HepG2 (cell line): ENCODE measurements at regions not wholly inside any gene's neighbourhood (a gene's known extent, or its start where the extent isn't known, plus 50 kb on each side); places are given as distances from the start of the nearest gene placed in this dataset.

Source experiments
- JUN ChIP-seq: sonication (generic); formaldehyde crosslinking; IDR thresholded peaks from 2 replicates; pipeline ENCODE4 v1.4.0; 2020; ENCODE audit warnings: mild to moderate bottlenecking, missing genetic modification reagents
- NR2C2 ChIP-seq: sonication (generic); formaldehyde crosslinking; IDR thresholded peaks from 2 replicates; pipeline ENCODE4 v1.4.0; 2020; ENCODE audit warnings: missing genetic modification reagents, mild to moderate bottlenecking, moderate library complexity, borderline replicate concordance
- NRL ChIP-seq: sonication (generic); formaldehyde crosslinking; IDR thresholded peaks from 2 replicates; pipeline ENCODE4 v1.5.0; 2020; ENCODE audit warnings: missing genetic modification reagents, mild to moderate bottlenecking, moderate library complexity, borderline replicate concordance
- SETDB1 ChIP-seq: sonication (generic); formaldehyde crosslinking; IDR thresholded peaks from 2 replicates; pipeline ENCODE4 v1.5.1; 2020; ENCODE audit warnings: missing genetic modification reagents, mild to moderate bottlenecking, borderline replicate concordance
- THYN1 ChIP-seq: sonication (generic); formaldehyde crosslinking; IDR thresholded peaks from 2 replicates; pipeline ENCODE4 v1.8.1; 2023; ENCODE audit warnings: low read depth, mild to moderate bottlenecking, moderate library complexity, missing genetic modification reagents, borderline replicate concordance
- ZNF333 ChIP-seq: sonication (generic); formaldehyde crosslinking; IDR thresholded peaks from 2 replicates; pipeline ENCODE4 v1.4.0; 2020; ENCODE audit warnings: mild to moderate bottlenecking, missing genetic modification reagents, borderline replicate concordance
- ZNF484 ChIP-seq: sonication (generic); formaldehyde crosslinking; IDR thresholded peaks from 2 replicates; pipeline ENCODE4 v1.5.1; 2020; ENCODE audit warnings: mild to moderate bottlenecking, low read depth, missing genetic modification reagents, borderline replicate concordance
- TF ChIP-seq, protein P1 (sequence below): IDR thresholded peaks from 2 replicates; pipeline ENCODE4 v1.4.0; 2020; ENCODE audit warnings: mild to moderate bottlenecking, missing genetic modification reagents
- TF ChIP-seq, protein P2 (sequence below): sonication (generic); formaldehyde crosslinking; IDR thresholded peaks from 2 replicates; pipeline ENCODE4 v1.4.0; 2020; ENCODE audit warnings: low read depth, mild to moderate bottlenecking, missing genetic modification reagents
- TF ChIP-seq, protein P3 (sequence below): sonication (generic); formaldehyde crosslinking; IDR thresholded peaks from 2 replicates; pipeline ENCODE4 v1.5.1; 2020; ENCODE audit warnings: missing genetic modification reagents, mild to moderate bottlenecking, borderline replicate concordance
- TF ChIP-seq, protein P4 (sequence below): sonication (generic); formaldehyde crosslinking; IDR thresholded peaks from 2 replicates; pipeline ENCODE4 v1.4.0; 2020; ENCODE audit warnings: missing genetic modification reagents
- TF ChIP-seq, protein P5 (sequence below): sonication (generic); formaldehyde crosslinking; conservative IDR thresholded peaks from 2 replicates; pipeline ENCODE4 v1.4.0; 2020; ENCODE audit warnings: missing genetic modification reagents
- TF ChIP-seq, protein P6 (sequence below): sonication (generic); formaldehyde crosslinking; IDR thresholded peaks from 2 replicates; pipeline ENCODE4 v1.4.0; 2020; ENCODE audit warnings: low read depth, missing genetic modification reagents

DNA sequence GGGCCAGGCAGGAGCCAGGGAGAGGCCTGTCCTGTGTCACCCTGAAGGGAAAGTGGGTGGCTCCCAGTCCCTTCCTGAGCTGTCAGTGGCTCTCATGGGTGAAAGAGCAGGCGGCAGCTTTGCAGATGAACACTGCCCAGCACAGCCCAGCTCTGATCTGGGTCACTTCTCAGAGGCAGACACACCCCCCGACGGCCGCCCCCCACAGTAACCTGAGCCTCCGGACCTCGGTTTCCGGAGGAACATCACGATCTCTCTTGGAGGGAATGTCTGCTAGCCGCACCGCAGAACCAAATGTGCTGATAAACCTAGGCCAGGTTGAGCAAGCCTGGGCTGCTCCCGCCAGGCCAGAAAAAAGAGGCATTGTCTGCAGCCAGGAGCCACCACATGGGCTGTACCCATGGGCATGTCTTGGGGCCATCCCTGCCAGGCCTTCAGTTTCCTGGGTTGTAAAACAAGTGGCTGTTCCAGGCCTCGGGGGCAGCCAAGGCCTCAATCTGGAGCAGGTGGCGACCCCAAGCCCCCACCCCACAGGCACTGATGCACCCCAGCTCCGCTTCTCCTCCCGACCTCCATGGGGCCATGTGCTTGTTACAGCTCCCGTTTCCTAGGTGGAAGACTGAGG, 57.6 kb downstream of the NCOR2 start (continued):
- TF ChIP-seq, protein P1, sequence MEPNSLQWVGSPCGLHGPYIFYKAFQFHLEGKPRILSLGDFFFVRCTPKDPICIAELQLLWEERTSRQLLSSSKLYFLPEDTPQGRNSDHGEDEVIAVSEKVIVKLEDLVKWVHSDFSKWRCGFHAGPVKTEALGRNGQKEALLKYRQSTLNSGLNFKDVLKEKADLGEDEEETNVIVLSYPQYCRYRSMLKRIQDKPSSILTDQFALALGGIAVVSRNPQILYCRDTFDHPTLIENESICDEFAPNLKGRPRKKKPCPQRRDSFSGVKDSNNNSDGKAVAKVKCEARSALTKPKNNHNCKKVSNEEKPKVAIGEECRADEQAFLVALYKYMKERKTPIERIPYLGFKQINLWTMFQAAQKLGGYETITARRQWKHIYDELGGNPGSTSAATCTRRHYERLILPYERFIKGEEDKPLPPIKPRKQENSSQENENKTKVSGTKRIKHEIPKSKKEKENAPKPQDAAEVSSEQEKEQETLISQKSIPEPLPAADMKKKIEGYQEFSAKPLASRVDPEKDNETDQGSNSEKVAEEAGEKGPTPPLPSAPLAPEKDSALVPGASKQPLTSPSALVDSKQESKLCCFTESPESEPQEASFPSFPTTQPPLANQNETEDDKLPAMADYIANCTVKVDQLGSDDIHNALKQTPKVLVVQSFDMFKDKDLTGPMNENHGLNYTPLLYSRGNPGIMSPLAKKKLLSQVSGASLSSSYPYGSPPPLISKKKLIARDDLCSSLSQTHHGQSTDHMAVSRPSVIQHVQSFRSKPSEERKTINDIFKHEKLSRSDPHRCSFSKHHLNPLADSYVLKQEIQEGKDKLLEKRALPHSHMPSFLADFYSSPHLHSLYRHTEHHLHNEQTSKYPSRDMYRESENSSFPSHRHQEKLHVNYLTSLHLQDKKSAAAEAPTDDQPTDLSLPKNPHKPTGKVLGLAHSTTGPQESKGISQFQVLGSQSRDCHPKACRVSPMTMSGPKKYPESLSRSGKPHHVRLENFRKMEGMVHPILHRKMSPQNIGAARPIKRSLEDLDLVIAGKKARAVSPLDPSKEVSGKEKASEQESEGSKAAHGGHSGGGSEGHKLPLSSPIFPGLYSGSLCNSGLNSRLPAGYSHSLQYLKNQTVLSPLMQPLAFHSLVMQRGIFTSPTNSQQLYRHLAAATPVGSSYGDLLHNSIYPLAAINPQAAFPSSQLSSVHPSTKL (CRISPR knock-in tag): peak; percentile 7; the same call in 1 of the 2 replicates
- TF ChIP-seq JUN (CRISPR knock-in tag) (no peak), ZNF484 (no peak), THYN1 (no peak), NRL (peak; percentile 83), SETDB1 (no peak), NR2C2 (CRISPR knock-in tag) (no peak), ZNF333 (CRISPR knock-in tag) (no peak)
- TF ChIP-seq, protein P2, sequence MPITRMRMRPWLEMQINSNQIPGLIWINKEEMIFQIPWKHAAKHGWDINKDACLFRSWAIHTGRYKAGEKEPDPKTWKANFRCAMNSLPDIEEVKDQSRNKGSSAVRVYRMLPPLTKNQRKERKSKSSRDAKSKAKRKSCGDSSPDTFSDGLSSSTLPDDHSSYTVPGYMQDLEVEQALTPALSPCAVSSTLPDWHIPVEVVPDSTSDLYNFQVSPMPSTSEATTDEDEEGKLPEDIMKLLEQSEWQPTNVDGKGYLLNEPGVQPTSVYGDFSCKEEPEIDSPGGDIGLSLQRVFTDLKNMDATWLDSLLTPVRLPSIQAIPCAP (CRISPR knock-in tag): no peak
- TF ChIP-seq, protein P3, sequence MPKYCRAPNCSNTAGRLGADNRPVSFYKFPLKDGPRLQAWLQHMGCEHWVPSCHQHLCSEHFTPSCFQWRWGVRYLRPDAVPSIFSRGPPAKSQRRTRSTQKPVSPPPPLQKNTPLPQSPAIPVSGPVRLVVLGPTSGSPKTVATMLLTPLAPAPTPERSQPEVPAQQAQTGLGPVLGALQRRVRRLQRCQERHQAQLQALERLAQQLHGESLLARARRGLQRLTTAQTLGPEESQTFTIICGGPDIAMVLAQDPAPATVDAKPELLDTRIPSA (CRISPR knock-in tag): no peak
- TF ChIP-seq, protein P4, sequence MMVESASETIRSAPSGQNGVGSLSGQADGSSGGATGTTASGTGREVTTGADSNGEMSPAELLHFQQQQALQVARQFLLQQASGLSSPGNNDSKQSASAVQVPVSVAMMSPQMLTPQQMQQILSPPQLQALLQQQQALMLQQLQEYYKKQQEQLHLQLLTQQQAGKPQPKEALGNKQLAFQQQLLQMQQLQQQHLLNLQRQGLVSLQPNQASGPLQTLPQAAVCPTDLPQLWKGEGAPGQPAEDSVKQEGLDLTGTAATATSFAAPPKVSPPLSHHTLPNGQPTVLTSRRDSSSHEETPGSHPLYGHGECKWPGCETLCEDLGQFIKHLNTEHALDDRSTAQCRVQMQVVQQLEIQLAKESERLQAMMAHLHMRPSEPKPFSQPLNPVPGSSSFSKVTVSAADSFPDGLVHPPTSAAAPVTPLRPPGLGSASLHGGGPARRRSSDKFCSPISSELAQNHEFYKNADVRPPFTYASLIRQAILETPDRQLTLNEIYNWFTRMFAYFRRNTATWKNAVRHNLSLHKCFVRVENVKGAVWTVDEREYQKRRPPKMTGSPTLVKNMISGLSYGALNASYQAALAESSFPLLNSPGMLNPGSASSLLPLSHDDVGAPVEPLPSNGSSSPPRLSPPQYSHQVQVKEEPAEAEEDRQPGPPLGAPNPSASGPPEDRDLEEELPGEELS (CRISPR knock-in tag): no peak; the same call in 1 of the 2 replicates
- TF ChIP-seq, protein P5, sequence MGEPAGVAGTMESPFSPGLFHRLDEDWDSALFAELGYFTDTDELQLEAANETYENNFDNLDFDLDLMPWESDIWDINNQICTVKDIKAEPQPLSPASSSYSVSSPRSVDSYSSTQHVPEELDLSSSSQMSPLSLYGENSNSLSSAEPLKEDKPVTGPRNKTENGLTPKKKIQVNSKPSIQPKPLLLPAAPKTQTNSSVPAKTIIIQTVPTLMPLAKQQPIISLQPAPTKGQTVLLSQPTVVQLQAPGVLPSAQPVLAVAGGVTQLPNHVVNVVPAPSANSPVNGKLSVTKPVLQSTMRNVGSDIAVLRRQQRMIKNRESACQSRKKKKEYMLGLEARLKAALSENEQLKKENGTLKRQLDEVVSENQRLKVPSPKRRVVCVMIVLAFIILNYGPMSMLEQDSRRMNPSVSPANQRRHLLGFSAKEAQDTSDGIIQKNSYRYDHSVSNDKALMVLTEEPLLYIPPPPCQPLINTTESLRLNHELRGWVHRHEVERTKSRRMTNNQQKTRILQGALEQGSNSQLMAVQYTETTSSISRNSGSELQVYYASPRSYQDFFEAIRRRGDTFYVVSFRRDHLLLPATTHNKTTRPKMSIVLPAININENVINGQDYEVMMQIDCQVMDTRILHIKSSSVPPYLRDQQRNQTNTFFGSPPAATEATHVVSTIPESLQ (CRISPR knock-in tag): no peak
- TF ChIP-seq, protein P6, sequence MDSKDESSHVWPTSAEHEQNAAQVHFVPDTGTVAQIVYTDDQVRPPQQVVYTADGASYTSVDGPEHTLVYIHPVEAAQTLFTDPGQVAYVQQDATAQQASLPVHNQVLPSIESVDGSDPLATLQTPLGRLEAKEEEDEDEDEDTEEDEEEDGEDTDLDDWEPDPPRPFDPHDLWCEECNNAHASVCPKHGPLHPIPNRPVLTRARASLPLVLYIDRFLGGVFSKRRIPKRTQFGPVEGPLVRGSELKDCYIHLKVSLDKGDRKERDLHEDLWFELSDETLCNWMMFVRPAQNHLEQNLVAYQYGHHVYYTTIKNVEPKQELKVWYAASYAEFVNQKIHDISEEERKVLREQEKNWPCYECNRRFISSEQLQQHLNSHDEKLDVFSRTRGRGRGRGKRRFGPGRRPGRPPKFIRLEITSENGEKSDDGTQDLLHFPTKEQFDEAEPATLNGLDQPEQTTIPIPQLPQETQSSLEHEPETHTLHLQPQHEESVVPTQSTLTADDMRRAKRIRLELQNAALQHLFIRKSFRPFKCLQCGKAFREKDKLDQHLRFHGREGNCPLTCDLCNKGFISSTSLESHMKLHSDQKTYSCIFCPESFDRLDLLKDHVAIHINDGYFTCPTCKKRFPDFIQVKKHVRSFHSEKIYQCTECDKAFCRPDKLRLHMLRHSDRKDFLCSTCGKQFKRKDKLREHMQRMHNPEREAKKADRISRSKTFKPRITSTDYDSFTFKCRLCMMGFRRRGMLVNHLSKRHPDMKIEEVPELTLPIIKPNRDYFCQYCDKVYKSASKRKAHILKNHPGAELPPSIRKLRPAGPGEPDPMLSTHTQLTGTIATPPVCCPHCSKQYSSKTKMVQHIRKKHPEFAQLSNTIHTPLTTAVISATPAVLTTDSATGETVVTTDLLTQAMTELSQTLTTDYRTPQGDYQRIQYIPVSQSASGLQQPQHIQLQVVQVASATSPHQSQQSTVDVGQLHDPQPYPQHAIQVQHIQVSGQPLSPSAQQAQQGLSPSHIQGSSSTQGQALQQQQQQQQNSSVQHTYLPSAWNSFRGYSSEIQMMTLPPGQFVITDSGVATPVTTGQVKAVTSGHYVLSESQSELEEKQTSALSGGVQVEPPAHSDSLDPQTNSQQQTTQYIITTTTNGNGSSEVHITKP: no peak
